ENCODE measurements at regions not wholly inside any gene's neighbourhood (a gene's known extent, or its start where the extent isn't known, plus 50 kb on each side); places are given as distances from the start of the nearest gene placed in this dataset.

GRCh38 chr6:17007749-17008148 lies 94.1 kb upstream of the STMND1 start:
- Histone ChIP-seq H2AFZ (ENCODE audit: control insufficient read depth, low read depth, low read length) (no peak overlapping the region), H3K79me2 (ENCODE audit: control insufficient read depth, insufficient read depth, low read length) (no peaks in the 10 kb centered on the region), H3K27ac (ENCODE audit: control insufficient read depth, insufficient read depth) (no peak overlapping the region), H4K20me1 (ENCODE audit: control insufficient read depth, insufficient read depth) (no peaks in the 10 kb centered on the region), H3K9me3 (replicated peaks; ENCODE audit: control insufficient read depth, insufficient read depth, low read length) (no peaks in the 10 kb centered on the region), H3K36me3 (ENCODE audit: control insufficient read depth in 2 of 2, insufficient read depth in 2 of 2, low read length in 1 of 2) (no peaks in the 10 kb centered on the region), H3K4me1 (ENCODE audit: control insufficient read depth, insufficient read depth, low read length) (no peaks in the 10 kb centered on the region), H3K9ac (ENCODE audit: control insufficient read depth, insufficient read depth, low read length) (no peak overlapping the region), H3K27me3 (replicated peaks in 1 of 2; ENCODE audit: control insufficient read depth in 2 of 2, insufficient read depth in 2 of 2, low read length in 1 of 2) (no peaks in the 10 kb centered on the region), H3K4me2 (ENCODE audit: control insufficient read depth, insufficient read depth) (no peak overlapping the region), H3K4me3 (no peak overlapping the region)
- RAD21 ChIA-PET (ENCODE audit: unreplicated experiment), result no interaction called here
- POLR2A ChIA-PET, result no interaction called here
- intact Hi-C loops (cut with micrococcal nuclease; ENCODE audit: unreplicated experiment), result no loop called here
- BruUV-seq (replicated peaks), result no TSS peak
- no peak for TF ChIP-seq ZBTB11 (CRISPR knock-in tag; IDR thresholded peaks at IDR 0.05)
- TF ChIP-seq EZH2 (IDR thresholded peaks at IDR 0.05; ENCODE audit: borderline replicate concordance, control insufficient read depth, low read depth, low read length), result no peak
- TF ChIP-seq SMARCA5 (IDR thresholded peaks at IDR 0.05), result no peak
- TF ChIP-seq RELA (IDR thresholded peaks at IDR 0.05; ENCODE audit: borderline replicate concordance, partially characterized antibody), result no peak
- no peak for TF ChIP-seq IRF5 (IDR thresholded peaks at IDR 0.05; ENCODE audit: borderline replicate concordance)
- TF ChIP-seq SREBF2 (IDR thresholded peaks at IDR 0.05; ENCODE audit: low read length), result no peak
- no peak for TF ChIP-seq DPF2 (IDR thresholded peaks at IDR 0.05)
- TF ChIP-seq ZNF622 (IDR thresholded peaks at IDR 0.05), result no peak
- no peak for TF ChIP-seq NFIC (IDR thresholded peaks at IDR 0.05; ENCODE audit: low read depth, low read length)
- TF ChIP-seq STAT3 (IDR thresholded peaks at IDR 0.05; ENCODE audit: low read depth, low read length), result no peak
- ATAC-seq (no peak), FAIRE-seq (no peak), DNase-seq (ENCODE audit: low read depth, low spot score) (no peak)
- in situ Hi-C loops (cut with MboI), result no loop called here
- WGBS (ENCODE audit: insufficient coverage, insufficient replicate concordance, low lambda C conversion rate, missing lambda C conversion rate), result 37% methylated on average over 4 of the region's 4 CpGs
- CTCF ChIA-PET, result no interaction called here
- SMC1A ChIA-PET (ENCODE audit: uncharacterized antibody, unreplicated experiment), result no interaction called here
